ENCODE measurements at regions not wholly inside any gene's neighbourhood (a gene's known extent, or its start where the extent isn't known, plus 50 kb on each side); places are given as distances from the start of the nearest gene placed in this dataset.
"Not testable (repeated sequence)": the region's sequence is repeated elsewhere in the genome, so short reads cannot be mapped to it uniquely, and the experiment has no call there.

DNA sequence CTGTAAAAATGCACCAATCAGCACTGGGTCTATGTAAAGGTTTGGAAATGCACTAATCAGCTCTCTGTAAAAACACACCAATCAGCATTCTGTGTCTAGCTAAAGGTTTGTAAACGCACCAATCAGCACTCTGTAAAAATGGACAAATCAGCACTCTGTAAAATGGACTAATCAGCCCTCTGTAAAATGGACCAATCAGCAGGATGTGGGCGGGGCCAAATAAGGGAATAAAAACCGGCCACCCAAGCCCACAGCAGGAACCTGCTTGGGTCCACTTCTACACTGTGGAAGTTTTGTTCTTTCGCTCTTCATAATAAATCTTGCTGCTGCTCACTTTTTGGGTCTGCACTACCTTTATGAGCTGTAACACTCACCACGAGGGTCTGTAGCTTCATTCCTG is 101.0 kb downstream of the SMC2 start:
- DNase-seq (ENCODE audit: low read depth in 2 of 3, low spot score in 2 of 3) = not testable (repeated sequence)

DNA sequence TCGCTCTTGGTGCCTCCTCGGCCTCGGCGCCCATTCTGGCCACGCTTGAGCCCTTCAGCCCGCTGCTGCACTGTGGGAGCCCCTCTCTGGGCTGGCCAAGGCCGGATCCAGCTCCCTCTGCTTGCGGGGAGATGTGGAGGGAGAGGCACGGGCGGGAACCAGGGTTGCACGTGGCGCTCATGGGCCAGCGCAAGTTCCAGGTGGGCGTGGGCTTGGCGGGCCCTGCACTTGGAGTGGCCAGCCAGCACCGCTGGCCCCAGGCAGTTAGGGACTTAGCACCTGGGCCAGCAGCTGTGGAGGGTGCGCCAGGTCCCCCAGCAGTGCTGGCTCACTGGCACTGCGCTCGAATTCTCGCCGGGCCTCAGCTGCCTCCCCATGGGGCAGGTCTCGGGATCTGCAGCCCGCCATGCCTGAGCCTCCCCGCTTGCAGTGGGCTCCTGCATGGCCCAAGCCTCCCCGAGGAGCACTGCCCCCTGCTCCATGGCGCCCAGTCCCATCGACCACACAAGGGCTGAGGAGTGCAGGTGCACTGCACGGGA is 106.4 kb downstream of the SMC2 start:
- no peak for DNase-seq (ENCODE audit: low read depth in 2 of 3, low spot score in 2 of 3)

DNA sequence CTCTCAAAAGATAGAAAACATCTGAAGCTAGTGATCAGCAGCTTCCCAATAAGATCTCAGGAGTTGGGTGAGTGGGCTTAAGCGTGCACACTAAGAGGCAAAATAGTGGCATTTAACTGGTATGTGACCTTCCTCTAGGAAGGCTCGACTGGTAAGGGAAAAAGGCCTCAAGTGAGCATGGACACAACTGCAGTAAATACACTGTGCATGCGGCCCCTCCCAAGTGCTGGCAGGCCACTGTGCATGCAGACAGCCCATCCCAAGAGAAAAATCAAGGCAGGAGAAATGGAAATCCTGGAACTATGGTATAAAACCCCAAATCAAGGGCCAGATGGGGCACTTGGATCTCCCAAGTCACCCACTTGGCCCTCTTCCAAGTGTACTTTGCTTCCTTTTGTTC is 112.7 kb downstream of the SMC2 start:
- no peak for DNase-seq (ENCODE audit: low read depth in 2 of 3, low spot score in 2 of 3)

DNA sequence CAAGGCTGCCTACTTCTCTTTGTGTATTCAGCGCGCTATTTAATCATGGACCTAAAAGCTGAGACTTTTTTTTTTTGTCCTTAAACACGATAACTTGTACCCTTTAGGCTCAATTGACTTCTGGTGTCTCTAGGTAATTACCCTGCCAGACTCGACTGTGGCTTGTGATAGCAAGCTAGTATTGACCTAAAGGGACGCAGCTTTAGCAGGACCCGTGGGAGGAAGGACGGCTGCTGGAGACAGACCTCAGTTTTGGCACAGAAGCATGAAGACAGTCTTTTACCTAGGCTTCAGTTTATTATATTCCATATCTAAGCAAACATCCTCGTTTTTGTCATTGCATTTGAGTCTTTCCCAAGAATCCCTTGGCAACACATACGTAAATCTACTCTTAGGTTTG is 115.3 kb downstream of the SMC2 start:
- DNase-seq (ENCODE audit: low read depth in 2 of 3, low spot score in 2 of 3) = no peak

DNA sequence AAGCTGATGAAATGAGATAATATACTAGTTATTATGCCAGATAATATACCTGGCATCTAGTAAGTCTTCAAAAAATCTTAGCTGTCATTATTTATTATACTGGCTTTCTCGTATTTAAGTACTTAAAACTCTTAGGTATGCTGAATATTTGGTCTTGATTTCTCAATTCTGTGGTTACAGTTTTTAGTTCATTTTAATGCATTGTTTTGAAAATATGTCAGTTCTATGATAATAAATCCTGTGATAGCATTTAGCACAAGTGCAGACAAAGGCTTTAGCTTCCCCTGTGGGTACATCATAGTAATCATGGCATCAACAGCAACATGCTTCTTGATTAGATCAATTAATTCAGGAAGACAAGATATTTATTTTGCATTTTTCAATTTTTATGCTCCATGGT is 133.0 kb downstream of the SMC2 start:
- DNase-seq (ENCODE audit: low read depth in 2 of 3, low spot score in 2 of 3) = no peak

DNA sequence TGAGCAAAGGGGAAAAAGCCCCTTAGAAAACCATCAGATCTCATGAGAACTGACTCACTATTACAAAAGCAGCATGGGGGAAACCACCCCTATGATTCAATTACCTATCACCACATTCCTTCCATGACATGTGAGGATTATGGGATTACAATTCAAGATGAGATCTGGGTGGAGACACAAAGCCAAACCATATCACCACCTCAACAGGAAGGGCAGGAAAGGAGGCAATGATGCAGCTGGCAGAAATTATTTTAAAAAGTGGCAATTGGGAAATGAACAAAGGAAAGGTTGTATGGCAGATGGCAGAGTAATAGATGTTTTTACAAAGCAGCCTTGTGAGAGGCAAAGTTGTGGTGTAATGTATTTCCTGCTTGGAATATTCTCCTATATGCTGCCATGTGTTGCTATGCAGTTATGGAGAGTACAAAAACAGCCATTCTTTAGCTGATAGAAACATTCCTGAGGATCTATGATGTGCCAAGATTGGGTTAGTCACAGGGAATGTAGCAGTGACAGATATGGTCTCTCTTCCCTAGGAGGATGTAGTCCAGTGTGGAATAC is 138.8 kb downstream of the SMC2 start:
- no peak for DNase-seq (ENCODE audit: low read depth in 2 of 3, low spot score in 2 of 3)

DNA sequence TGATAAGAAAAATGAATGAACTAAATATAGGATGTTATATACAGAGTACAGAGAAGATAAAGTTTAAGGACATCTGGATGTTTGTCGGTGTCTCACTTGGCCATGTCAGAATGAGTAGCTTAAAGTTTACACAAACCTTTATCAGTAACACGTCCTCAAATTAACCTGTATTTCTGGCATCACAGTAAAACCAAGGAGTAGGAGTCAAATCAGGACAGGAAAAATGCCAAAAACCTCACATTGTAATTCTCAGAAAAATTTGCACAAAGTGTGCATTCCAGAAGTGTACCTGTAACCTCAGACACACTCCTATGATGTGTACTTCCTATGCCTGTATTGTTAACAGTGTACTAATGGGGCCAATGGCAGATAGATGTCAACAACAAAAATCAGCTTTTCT is 139.3 kb downstream of the SMC2 start:
- DNase-seq (ENCODE audit: low read depth in 2 of 3, low spot score in 2 of 3) = no peak

DNA sequence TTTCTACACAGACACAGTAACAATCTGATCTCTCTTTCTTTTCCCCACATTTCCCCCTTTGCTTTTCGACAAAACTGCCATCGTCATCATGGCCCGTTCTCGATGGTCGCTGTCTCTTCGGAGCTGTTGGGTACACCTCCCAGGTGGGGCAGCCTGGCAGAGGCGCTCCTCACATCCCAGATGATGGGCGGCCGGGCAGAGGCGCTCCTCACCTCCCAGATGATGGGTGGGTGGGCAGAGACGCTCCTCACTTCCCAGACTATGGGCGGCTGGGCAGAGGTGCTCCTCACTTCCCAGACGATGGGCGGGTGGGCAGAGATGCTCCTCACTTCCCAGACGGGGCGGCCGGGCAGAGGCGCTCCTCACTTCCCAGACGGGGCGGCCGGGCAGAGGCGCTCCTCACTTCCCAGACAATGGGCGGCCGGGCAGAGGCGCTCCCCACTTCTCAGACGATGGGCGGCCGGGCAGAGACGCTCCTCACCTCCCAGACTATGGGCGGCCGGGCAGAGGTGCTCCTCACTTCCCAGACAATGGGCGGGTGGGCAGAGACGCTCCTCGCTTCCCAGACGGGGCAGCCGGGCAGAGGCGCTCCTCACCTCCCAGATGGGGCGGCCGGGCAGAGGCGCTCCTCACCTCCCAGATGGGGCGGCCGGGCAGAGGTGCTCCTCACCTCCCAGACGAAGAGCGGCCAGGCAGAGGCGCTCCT is 140.7 kb downstream of the SMC2 start:
- DNase-seq (ENCODE audit: low read depth in 2 of 3, low spot score in 2 of 3) = not testable (repeated sequence)

DNA sequence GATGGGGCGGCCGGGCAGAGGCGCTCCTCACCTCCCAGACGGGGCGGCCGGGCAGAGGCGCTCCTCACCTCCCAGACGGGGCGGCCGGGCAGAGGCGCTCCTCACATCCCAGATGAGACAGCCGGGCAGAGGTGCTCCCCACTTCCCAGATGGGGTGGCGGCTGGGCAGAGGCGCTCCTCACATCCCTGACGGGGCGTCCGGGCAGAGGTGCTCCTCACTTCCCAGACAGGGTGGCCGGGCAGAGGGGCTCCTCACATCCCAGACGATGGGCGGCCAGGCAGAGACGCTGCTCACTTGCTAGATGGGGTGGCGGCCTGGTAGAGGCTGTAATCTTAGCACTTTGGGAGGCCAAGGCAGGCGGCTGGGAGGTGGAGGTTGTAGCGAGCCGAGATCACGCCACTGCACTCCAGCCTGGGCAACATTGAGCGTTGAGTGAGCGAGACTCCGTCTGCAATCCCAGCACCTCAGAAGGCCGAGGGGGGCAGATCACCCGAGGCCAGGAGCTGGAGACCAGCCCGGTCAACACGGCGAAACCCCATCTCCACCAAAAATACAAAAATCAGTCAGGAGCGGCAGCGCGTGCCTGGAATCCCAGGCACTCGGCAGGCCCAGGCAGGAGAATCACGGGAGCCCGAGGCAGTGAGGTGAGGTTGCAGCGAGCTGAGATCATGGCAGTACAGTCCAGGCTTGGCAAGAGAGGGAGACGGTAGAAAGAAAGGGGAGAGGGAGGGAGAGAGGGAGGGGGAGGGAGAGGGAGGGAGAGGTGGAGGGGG is 141.4 kb downstream of the SMC2 start:
- DNase-seq (ENCODE audit: low read depth in 2 of 3, low spot score in 2 of 3) = not testable (repeated sequence)

DNA sequence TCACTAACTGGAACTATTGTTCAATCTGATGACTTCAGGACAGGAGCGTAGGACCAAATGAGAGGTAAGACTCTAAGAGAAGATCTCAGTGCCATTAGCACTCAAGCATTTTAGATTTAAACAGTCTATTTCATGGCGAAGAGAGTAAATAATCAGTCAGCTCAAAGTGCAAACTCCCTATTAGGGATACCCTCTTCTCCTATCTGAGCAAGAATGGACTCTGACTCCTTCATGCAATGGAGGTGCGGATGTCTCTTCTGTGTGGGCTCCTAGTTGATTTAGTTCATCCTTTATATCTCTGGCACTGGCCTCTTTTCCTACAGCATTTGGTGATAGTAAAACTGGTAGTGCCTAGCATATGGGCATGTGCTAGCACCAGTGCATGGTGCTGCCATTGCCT is 144.6 kb downstream of the SMC2 start:
- no peak for DNase-seq (ENCODE audit: low read depth in 2 of 3, low spot score in 2 of 3)

DNA sequence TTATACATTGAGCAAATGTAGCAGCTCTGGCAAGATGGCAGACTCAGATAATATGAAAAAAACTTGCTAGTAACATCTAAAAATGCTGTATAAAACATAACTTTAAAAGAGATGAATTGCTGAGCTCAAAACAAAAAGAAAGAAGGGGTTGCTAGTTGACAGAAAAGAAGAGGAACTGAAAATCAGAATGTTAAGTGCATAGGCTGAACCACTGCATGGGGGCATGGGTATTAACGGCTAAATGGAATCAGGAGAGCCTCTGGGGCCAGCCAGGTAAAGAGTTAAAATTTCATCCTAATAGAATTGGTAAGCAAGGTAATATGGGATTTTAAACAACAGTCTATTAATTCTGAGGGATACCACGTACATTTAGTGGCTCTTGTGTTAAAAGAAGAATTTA is 146.8 kb downstream of the SMC2 start:
- DNase-seq (ENCODE audit: low read depth in 2 of 3, low spot score in 2 of 3) = no peak

DNA sequence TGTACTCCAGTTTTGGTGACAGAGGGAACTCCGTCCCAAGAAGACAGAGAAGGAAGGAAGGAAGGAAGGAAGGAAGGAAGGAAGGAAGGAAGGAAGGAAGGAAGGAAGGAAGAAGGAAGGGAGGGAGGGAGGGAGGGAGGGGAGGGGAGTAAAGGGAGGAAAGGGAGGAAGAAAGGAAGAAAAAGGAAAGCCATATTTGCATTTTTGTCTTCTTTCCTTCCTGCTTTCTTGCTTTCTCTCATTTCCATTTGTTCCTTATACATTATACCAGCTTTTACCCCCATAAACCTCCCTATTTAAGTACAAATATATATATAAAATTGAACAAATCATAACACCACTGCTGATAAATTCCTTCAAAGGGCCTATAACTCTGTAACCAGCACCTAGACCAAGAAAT is 151.8 kb downstream of the SMC2 start:
- no peak for DNase-seq (ENCODE audit: low read depth in 2 of 3, low spot score in 2 of 3)

DNA sequence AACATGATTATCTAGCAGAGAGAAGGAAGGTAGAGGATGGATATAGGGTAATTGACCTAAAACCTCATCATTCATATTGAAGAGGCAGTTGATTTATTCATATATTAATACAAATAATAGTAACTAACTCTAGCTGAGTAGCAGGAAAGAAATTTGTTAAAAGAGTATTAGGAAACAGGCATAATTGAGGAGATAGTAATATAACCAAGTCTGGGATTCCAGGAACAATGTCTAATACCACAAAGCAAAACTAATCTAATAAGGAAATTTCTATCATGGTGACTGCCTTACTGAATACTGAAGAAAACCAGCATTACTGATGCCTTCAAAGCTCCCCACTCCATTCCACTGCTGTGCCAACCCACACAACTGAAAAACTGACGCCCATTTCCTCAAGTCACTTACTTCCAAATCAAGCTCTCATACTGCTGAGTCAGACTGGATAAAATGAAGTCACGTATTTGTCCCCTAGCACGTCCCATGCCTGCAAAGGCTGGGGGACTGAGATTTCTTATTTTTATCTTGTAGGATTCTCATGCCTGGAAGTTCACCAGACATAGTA is 153.9 kb downstream of the SMC2 start:
- DNase-seq (ENCODE audit: low read depth in 2 of 3, low spot score in 2 of 3) = no peak

DNA sequence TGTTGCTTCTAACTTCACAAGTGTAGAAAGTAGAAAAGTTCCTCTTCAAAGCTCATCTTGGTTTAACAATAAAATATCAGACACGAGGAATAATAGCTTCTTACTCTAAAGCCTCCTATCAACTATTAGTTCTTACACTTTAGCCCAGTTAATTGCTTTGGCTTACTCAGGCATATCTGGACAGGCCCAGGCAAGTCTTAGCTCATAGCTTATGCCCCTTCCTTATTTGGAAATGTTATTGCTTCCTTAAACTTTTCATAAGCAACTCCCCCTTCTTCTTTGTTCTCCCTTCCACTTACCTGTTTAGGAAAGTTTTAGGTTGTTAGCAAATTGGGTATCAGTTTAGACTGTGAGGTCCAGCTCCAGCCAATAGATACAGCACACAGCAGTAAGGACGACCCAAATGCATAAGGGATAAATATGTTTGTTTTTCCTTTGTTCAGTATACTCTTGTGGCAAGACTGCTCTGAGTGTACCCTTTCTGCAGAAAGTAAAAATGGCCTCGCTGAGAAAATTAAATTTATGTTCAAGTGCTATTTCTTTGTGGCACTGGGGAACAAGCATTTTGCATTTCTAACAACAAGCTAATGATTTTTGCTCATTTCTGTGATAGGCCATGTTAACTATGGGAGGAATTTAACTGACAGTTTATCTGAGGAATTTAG is 162.1 kb downstream of the SMC2 start:
- DNase-seq (ENCODE audit: low read depth in 2 of 3, low spot score in 2 of 3) = no peak

DNA sequence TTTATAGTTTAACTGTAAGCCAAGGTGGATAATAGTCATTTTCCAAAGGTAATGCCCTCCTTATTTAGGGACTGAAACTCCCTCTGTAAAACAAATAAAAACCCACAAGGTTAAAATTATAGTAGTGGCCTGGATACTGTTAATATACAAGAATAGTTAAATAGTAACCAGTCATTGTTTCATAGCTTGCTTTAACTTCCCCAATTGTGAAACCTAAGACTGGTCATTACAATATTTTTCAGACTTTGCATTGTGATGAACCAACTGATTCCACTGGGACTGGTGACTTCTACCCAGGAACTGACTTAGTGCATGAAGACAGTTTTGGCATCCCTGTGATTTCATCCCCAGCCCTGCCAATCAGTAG is 162.6 kb downstream of the SMC2 start:
- DNase-seq (ENCODE audit: low read depth in 2 of 3, low spot score in 2 of 3) = no peak

DNA sequence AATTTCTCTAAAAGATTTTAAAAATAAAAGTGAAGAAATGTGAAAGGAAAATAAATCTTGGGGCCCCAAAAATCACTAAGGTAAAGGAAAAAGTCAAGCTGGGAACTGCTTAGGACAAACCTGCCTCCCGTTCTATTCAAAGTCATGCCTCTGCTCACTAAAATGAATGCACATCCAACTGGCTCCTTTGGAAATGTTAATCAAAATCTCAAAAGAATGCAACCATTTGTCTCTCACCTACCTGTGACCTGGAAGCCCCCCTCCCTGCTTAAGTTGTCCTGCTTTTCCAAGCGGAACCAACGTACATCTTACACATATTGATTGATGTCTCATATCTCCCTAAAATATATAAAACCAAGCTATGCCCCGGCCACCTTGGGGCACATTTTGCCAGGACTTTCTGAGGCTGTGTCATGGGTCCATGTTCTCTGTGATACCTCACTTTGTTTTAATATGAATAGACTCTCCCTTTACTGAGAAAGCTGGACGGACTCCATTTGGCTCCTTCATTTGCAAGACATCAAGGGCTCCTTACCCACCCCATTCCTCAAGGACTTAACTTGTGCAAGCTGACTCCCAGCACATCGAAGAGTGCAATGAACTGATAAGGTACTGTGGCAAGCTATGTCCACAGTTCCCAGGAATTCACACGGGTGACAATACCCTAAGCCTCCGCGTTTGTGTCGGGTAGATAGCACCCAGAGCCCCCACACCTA is 164.3 kb downstream of the SMC2 start:
- no peak for DNase-seq (ENCODE audit: low read depth in 2 of 3, low spot score in 2 of 3)

DNA sequence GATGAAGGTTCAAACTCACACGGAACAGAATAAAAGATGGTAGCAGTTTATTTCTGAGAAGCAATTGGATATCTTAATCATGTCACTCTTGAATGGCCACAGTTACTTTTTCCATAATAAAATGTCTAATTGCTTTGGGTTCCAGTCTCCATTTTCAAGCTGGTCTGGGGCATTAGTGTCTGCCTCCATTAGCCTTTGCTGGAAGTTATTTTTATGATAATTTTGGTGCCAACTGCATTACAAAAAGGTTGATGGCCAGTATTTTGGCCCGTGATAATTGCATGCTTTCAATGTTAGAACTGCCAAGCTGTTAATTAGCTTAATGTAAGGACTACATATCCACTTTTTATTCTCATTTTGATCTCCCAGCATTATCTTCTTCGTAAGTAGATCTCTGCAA is 165.9 kb downstream of the SMC2 start:
- no peak for DNase-seq (ENCODE audit: low read depth in 2 of 3, low spot score in 2 of 3)

DNA sequence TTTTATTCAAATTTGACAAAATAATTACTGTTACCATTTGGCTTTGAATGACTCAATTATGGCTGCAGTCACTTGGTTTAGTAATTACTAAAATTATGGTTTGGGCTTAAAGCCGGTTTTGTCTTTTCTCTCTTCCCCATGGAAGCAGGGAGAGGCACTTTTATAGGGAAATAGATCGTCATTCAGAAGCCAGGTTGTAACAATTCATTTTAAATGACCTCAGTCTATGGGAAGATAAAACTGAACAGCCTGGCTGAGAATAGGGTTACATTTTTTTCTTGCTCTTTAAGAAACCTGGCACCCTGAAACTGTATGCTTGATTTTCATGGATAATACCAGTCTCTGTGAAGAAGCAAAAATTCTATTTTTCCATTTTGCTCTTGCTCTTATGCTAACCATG is 169.8 kb downstream of the SMC2 start:
- DNase-seq (ENCODE audit: low read depth in 2 of 3, low spot score in 2 of 3) = no peak

DNA sequence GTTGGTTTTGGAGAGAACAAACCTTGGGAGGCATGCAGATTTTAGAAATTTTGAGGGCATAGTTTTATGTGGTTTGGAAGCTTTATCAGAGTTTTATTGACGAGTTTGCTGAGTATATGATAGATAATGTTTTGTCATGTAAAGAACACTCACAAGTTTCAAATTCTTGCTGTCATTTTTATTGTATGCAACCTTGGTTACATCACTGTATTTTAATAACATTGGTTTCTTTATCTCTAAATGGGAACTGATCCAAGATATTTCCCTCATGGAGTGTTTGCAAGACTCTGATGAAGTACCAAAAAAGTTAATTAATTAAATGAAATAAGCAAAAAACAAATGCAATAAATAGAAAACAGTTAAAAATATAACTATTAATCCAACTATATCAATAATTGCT is 170.3 kb downstream of the SMC2 start:
- DNase-seq (ENCODE audit: low read depth in 2 of 3, low spot score in 2 of 3) = no peak

DNA sequence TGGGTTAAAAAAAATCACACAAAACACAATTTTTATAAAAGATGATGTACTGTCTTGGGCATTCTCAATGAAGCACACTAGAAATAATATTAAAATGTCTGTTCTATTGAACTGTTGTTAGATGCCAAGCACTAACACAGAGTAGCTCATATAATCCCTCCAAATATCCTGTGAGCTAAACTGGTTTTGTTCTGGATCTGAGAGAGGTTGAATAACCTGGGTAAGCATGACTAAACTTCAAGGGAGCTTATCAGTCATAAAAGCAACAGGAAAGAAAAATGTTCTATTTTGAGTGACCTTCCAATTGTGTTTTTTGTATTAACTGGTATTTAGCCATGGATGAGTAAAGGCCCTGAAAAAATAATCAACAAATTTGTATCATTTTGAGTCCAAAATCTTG is 175.3 kb downstream of the SMC2 start:
- no peak for DNase-seq (ENCODE audit: low read depth in 2 of 3, low spot score in 2 of 3)

Data from hematopoietic multipotent progenitor cell (in vitro differentiated cells).